Uterus (tissue), 2 donors: ENCODE measurements at regions not wholly inside any gene's neighbourhood (a gene's known extent, or its start where the extent isn't known, plus 50 kb on each side); places are given as distances from the start of the nearest gene placed in this dataset.

ENCODE experiments used
- CTCF ChIP-seq, 4 experiments: fragments of 200-600 bp in 2 of 4; fragments of 450-650 bp in 2 of 4; sonication (generic) in 2 of 4; IDR thresholded peaks; one replicate each; pipeline ENCODE4 v1.5.1; 2016 to 2019; ENCODE audit warnings: antibody characterized with exemption in 4 of 4, mild to moderate bottlenecking in 2 of 4, moderate library complexity in 1 of 4
- POLR2A ChIP-seq, 2 donors: fragments of 450-650 bp; IDR thresholded peaks; one replicate each; pipeline ENCODE4 v1.6.1; 2016; ENCODE audit warnings: antibody characterized with exemption in 2 of 2, mild to moderate bottlenecking in 1 of 2, moderate library complexity in 1 of 2

- no peak for TF ChIP-seq CTCF (IDR thresholded peaks at IDR 0.05)
- TF ChIP-seq POLR2A (IDR thresholded peaks at IDR 0.05) = no peak
Measured at GRCh38 chr17:68807998-68808772, 147.0 kb downstream of the ABCA8 start.
